Mesothelial cell of epicardium (in vitro differentiated cells): ENCODE measurements at regions not wholly inside any gene's neighbourhood (a gene's known extent, or its start where the extent isn't known, plus 50 kb on each side); places are given as distances from the start of the nearest gene placed in this dataset.
A peak's percentile ranks its signal among the peaks of the same experiment; 100 is the strongest.

Experiments
- DNase-seq, 2 experiments: peaks; one replicate each; pipeline ENCODE4 v3.0.0; 2021; ENCODE audit warnings: low spot score in 2 of 2; ENCODE audit not compliant: unreplicated experiment in 2 of 2
- H3K27ac Mint-ChIP-seq: 2 replicates; pipeline ENCODE4 v1.8.0; 2021; ENCODE audit warnings: mixed read lengths
- H3K27me3 Mint-ChIP-seq: 2 replicates; pipeline ENCODE4 v1.8.0; 2021; ENCODE audit warnings: low read depth, mixed read lengths
- H3K36me3 Mint-ChIP-seq: 2 replicates; pipeline ENCODE4 v1.8.0; 2021; ENCODE audit warnings: mixed read lengths
- H3K4me1 Mint-ChIP-seq: 2 replicates; pipeline ENCODE4 v1.8.0; 2021; ENCODE audit warnings: mixed read lengths
- H3K4me3 Mint-ChIP-seq: 2 replicates; pipeline ENCODE4 v1.8.0; 2021; ENCODE audit warnings: mild to moderate bottlenecking, moderate library complexity, mixed read lengths
- H3K9me3 Mint-ChIP-seq: 2 replicates; pipeline ENCODE4 v1.8.0; 2021; ENCODE audit warnings: mixed read lengths
- CTCF ChIP-seq: fragments of 200-600 bp; sonication (generic); IDR thresholded peaks from one replicate; pipeline ENCODE4 v1.5.0; 2021; ENCODE audit warnings: antibody characterized with exemption; ENCODE audit not compliant: unreplicated experiment

- Mint-ChIP-seq H3K27me3 (no peaks in the 10 kb centered on the region), H3K4me3 (no peak overlapping the region), H3K9me3 (peaks cover 20% of the 10 kb centered on the region), H3K4me1 (peaks cover 3% of the 10 kb centered on the region), H3K36me3 (peaks cover 2% of the 10 kb centered on the region), H3K27ac (no peak overlapping the region)
- TF ChIP-seq CTCF, result no peak
- no peak for DNase-seq
Observed at GRCh38 chr5:165928971-165929370, 2362.5 kb upstream of the WWC1 start.

DNA sequence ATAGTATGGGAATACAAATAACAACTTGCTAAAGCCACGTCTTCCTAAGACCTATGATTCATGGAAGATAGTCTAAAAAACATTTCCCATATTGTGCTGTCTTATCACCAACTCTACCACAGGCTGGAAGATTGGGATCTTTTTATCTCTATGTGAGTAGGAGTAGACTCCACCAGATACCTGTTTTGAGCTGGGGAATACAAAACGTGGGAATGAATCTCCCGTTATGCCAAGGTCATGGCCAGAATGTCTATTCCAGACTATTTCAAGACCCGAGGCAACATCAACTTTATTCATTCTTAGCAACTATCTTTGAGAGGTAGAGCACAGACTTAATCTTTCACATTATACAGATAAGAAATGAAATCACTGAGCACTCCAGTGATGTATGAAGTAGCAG is 2350.9 kb upstream of the WWC1 start:
- no peak for TF ChIP-seq CTCF
- Mint-ChIP-seq H3K4me3 (no peak overlapping the region), H3K27me3 (no peaks in the 10 kb centered on the region), H3K4me1 (no peaks in the 10 kb centered on the region), H3K27ac (no peak overlapping the region), H3K9me3 (no peaks in the 10 kb centered on the region), H3K36me3 (no peaks in the 10 kb centered on the region)
- DNase-seq, result no peak

DNA sequence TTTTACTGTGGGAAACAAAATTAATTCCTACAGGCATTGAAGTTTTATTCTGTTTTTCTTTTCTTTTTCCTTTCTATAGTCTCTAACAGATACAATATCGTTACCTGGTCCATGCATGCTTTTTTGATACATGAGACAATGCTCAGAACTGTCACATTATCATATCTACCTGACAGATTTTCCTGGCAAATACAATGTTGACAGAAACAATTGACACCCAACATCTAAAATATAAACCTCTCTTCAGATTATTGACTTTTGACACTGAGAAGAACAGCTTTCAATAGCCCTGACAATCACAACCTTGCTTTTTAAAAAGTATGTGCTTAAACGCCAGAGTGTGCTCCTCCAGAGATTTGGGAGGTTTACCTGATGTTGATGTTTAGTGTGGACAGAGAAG is 2334.6 kb upstream of the WWC1 start:
- H3K4me1 Mint-ChIP-seq, result no peaks in the 10 kb centered on the region
- H3K9me3 Mint-ChIP-seq, result peaks cover 6% of the 10 kb centered on the region
- H3K27me3 Mint-ChIP-seq, result no peaks in the 10 kb centered on the region
- no peak for TF ChIP-seq CTCF
- H3K36me3 Mint-ChIP-seq, result peaks cover 3% of the 10 kb centered on the region
- no peak for DNase-seq
- H3K4me3 Mint-ChIP-seq, result no peak overlapping the region
- no peak overlapping the region for H3K27ac Mint-ChIP-seq

DNA sequence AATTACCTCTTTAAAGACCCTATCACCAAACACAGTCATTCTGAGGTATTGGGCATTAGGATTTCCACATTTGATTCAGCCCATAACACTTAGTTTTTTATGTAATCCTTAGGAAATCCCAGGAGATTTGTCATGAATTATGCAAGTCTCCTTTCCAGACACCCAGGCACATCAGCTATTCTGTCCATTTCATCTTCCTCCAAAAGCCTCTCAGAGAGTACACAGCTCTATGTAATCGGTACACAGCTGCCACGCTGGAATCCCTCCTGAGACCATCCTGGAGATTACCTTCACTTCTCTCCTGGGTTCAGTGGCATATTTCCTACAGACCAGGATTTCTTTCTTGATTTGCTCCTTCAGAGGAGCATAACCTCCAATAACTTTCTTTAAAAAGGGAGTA is 2309.8 kb upstream of the WWC1 start:
- H3K27me3 Mint-ChIP-seq, result no peaks in the 10 kb centered on the region
- H3K9me3 Mint-ChIP-seq, result peaks cover 20% of the 10 kb centered on the region
- no peak overlapping the region for H3K27ac Mint-ChIP-seq
- no peak for DNase-seq
- H3K4me1 Mint-ChIP-seq, result peaks cover 2% of the 10 kb centered on the region
- H3K36me3 Mint-ChIP-seq, result no peaks in the 10 kb centered on the region
- no peak for TF ChIP-seq CTCF
- H3K4me3 Mint-ChIP-seq, result no peak overlapping the region

- Mint-ChIP-seq H3K27ac (peak overlapping the region; percentile 56), H3K27me3 (no peaks in the 10 kb centered on the region), H3K9me3 (peaks cover 2% of the 10 kb centered on the region), H3K4me1 (peaks cover 19% of the 10 kb centered on the region), H3K36me3 (no peaks in the 10 kb centered on the region), H3K4me3 (no peak overlapping the region)
- TF ChIP-seq CTCF, result no peak
- DNase-seq, result peak in 1 of 2 experiments; percentile 38
Observed at GRCh38 chr5:165996201-165996875, 2295.1 kb upstream of the WWC1 start.
